ENCODE measurements at regions not wholly inside any gene's neighbourhood (a gene's known extent, or its start where the extent isn't known, plus 50 kb on each side); places are given as distances from the start of the nearest gene placed in this dataset.

GRCh38 chr1:224061436-224061835 is 52.5 kb upstream of the FBXO28 start:
- 42 to 74% (median 52%) methylated on average over 2 of the region's 2 CpGs for WGBS, 5 donors
- H3K4me1 ChIP-seq: peaks cover 0 to 20% (median 0%) of the 10 kb centered on the region in 4 donors
- no peak overlapping the region for H3K27ac ChIP-seq
- no peak for TF ChIP-seq POLR2AphosphoS5 (IDR thresholded peaks at IDR 0.05)
- no peak for TF ChIP-seq CTCF (IDR thresholded peaks at IDR 0.05)
- no peak for TF ChIP-seq POLR2A (IDR thresholded peaks at IDR 0.05)
- TF ChIP-seq EP300 (IDR thresholded peaks at IDR 0.05): no peak
- no peaks in the 10 kb centered on the region for H3K27me3 ChIP-seq
- intact Hi-C loops (cut with DNase I; ENCODE audit: low total_unique reads): no loop called here
- peaks cover 0 to 6% (median 0%) of the 10 kb centered on the region in 4 donors for H3K9me3 ChIP-seq
- H3K4me3 ChIP-seq: no peak overlapping the region
- no peaks in the 10 kb centered on the region for H3K36me3 ChIP-seq
- no peak for DNase-seq

GRCh38 chr1:224059897-224060427 is 53.9 kb upstream of the FBXO28 start:
- Histone ChIP-seq H3K36me3 (no peaks in the 10 kb centered on the region), H3K27me3 (no peaks in the 10 kb centered on the region), H3K4me1 (peaks cover 0 to 14% (median 0%) of the 10 kb centered on the region in 4 donors), H3K4me3 (no peak overlapping the region), H3K27ac (no peak overlapping the region), H3K9me3 (peaks cover 0 to 6% (median 0%) of the 10 kb centered on the region in 4 donors)
- TF ChIP-seq EP300 (IDR thresholded peaks at IDR 0.05) (no peak), CTCF (IDR thresholded peaks at IDR 0.05) (no peak), POLR2AphosphoS5 (IDR thresholded peaks at IDR 0.05) (no peak), POLR2A (IDR thresholded peaks at IDR 0.05) (no peak)
- no peak for DNase-seq
- WGBS, 5 donors: 64 to 73% (median 65%) methylated on average over 6 of the region's 6 CpGs
- intact Hi-C loops (cut with DNase I; ENCODE audit: low total_unique reads): no loop called here

- no peak overlapping the region for H3K4me3 ChIP-seq
These were observed 55.6 kb upstream of the FBXO28 start for GRCh38 chr1:224058303-224058702.

GRCh38 chr1:224057461-224058199 is 56.3 kb upstream of the FBXO28 start:
- no peaks in the 10 kb centered on the region for H3K27me3 ChIP-seq
- peaks cover 0 to 6% (median 0%) of the 10 kb centered on the region in 4 donors for H3K9me3 ChIP-seq
- no peak overlapping the region for H3K4me3 ChIP-seq
- 66 to 85% (median 76%) methylated on average over 7 of the region's 7 CpGs for WGBS, 5 donors
- H3K4me1 ChIP-seq: no peaks in the 10 kb centered on the region
- no peak for DNase-seq
- no peaks in the 10 kb centered on the region for H3K36me3 ChIP-seq
- TF ChIP-seq CTCF (IDR thresholded peaks at IDR 0.05): no peak
- TF ChIP-seq POLR2AphosphoS5 (IDR thresholded peaks at IDR 0.05): no peak
- no peak for TF ChIP-seq POLR2A (IDR thresholded peaks at IDR 0.05)
- TF ChIP-seq EP300 (IDR thresholded peaks at IDR 0.05): no peak
- intact Hi-C loops (cut with DNase I; ENCODE audit: low total_unique reads): no loop called here
- no peak overlapping the region for H3K27ac ChIP-seq

More at GRCh38 chr1:224058303-224058702, 55.6 kb upstream of the FBXO28 start:
- Histone ChIP-seq H3K9me3 (peaks cover 0 to 6% (median 0%) of the 10 kb centered on the region in 4 donors), H3K4me1 (no peaks in the 10 kb centered on the region), H3K36me3 (no peaks in the 10 kb centered on the region), H3K27ac (no peak overlapping the region), H3K27me3 (no peaks in the 10 kb centered on the region)
- TF ChIP-seq EP300 (IDR thresholded peaks at IDR 0.05) (no peak), CTCF (IDR thresholded peaks at IDR 0.05) (no peak), POLR2A (IDR thresholded peaks at IDR 0.05) (no peak), POLR2AphosphoS5 (IDR thresholded peaks at IDR 0.05) (no peak)
- DNase-seq: no peak
- WGBS, 5 donors: 91 to 95% (median 93%) methylated on average over 5 of the region's 5 CpGs
- intact Hi-C loops (cut with DNase I; ENCODE audit: low total_unique reads): no loop called here
